ENCODE measurements at regions not wholly inside any gene's neighbourhood (a gene's known extent, or its start where the extent isn't known, plus 50 kb on each side); places are given as distances from the start of the nearest gene placed in this dataset.

- Histone ChIP-seq H3K4me1 (ENCODE audit: control insufficient read depth in 1 of 2, insufficient read depth in 2 of 2, low read length in 2 of 2) (no peaks in the 10 kb centered on the region), H3K27me3 (ENCODE audit: control insufficient read depth in 2 of 2, insufficient read depth in 2 of 2, low read length in 2 of 2) (no peaks in the 10 kb centered on the region), H4K20me1 (ENCODE audit: insufficient read depth, low read length) (no peaks in the 10 kb centered on the region), H3K9ac (ENCODE audit: insufficient read depth, low read length, poor library complexity, severe bottlenecking) (no peak overlapping the region), H3K9me3 (replicated peaks in 1 of 2; ENCODE audit: control insufficient read depth in 1 of 2, insufficient read depth in 1 of 2, low read length in 2 of 2) (peaks cover 0 to 3% of the 10 kb centered on the region in 2 donors), H3K79me2 (ENCODE audit: insufficient read depth, low read length) (no peaks in the 10 kb centered on the region), H2AFZ (ENCODE audit: insufficient read depth, low read depth, low read length, poor library complexity, severe bottlenecking) (no peak overlapping the region), H3K36me3 (replicated peaks in 1 of 2; ENCODE audit: control insufficient read depth in 1 of 2, insufficient read depth in 2 of 2, low read length in 2 of 2) (no peaks in the 10 kb centered on the region), H3K4me2 (replicated peaks; ENCODE audit: extremely low read depth, low read length, poor library complexity, severe bottlenecking) (no peak overlapping the region), H3K27ac (ENCODE audit: low read depth in 1 of 2, low read length in 2 of 2) (no peak overlapping the region), H3K4me3 (replicated peaks in 1 of 3; ENCODE audit: low read depth in 2 of 3, low read length in 3 of 3) (no peak overlapping the region)
- peaks cover 0 to 3% (median 0%) of the 10 kb centered on the region in 7 donors for H3K9me3 Mint-ChIP-seq
- H3K4me3 Mint-ChIP-seq: no peak overlapping the region
- H3K27me3 Mint-ChIP-seq (ENCODE audit: low read depth in 3 of 3): no peaks in the 10 kb centered on the region
- no CpG with 5 or more reads among the region's 1 CpG for WGBS (ENCODE audit: insufficient coverage)
- DNase-seq: no peak
- H3K36me3 Mint-ChIP-seq: no peaks in the 10 kb centered on the region
- no peaks in the 10 kb centered on the region for H3K4me1 Mint-ChIP-seq
- H3K27ac Mint-ChIP-seq: no peak overlapping the region
- intact Hi-C loops (cut with micrococcal nuclease): no loop called here
- no peak for TF ChIP-seq CTCF (IDR thresholded peaks at IDR 0.05)
These were observed 568.7 kb upstream of the BCHE start for GRCh38 chr3:166405896-166406295.

- no peak overlapping the region for H3K27ac ChIP-seq (ENCODE audit: low read depth in 1 of 2, low read length in 2 of 2)
- no peak for DNase-seq
- H4K20me1 ChIP-seq (ENCODE audit: insufficient read depth, low read length): no peaks in the 10 kb centered on the region
- H3K9me3 Mint-ChIP-seq: peaks cover 0 to 3% (median 0%) of the 10 kb centered on the region in 7 donors
- H3K4me3 Mint-ChIP-seq: no peak overlapping the region
- H3K27me3 ChIP-seq (ENCODE audit: control insufficient read depth in 2 of 2, insufficient read depth in 2 of 2, low read length in 2 of 2): no peaks in the 10 kb centered on the region
- H3K79me2 ChIP-seq (ENCODE audit: insufficient read depth, low read length): no peaks in the 10 kb centered on the region
- H3K36me3 ChIP-seq (replicated peaks in 1 of 2; ENCODE audit: control insufficient read depth in 1 of 2, insufficient read depth in 2 of 2, low read length in 2 of 2): no peaks in the 10 kb centered on the region
- H3K27me3 Mint-ChIP-seq (ENCODE audit: low read depth in 3 of 3): no peaks in the 10 kb centered on the region
- no peak overlapping the region for H3K4me3 ChIP-seq (replicated peaks in 1 of 3; ENCODE audit: low read depth in 2 of 3, low read length in 3 of 3)
- H2AFZ ChIP-seq (ENCODE audit: insufficient read depth, low read depth, low read length, poor library complexity, severe bottlenecking): no peak overlapping the region
- peaks cover 0 to 3% of the 10 kb centered on the region in 2 donors for H3K9me3 ChIP-seq (replicated peaks in 1 of 2; ENCODE audit: control insufficient read depth in 1 of 2, insufficient read depth in 1 of 2, low read length in 2 of 2)
- H3K27ac Mint-ChIP-seq: no peak overlapping the region
- no peak for TF ChIP-seq CTCF (IDR thresholded peaks at IDR 0.05)
- no peaks in the 10 kb centered on the region for H3K4me1 Mint-ChIP-seq
- no peak overlapping the region for H3K4me2 ChIP-seq (replicated peaks; ENCODE audit: extremely low read depth, low read length, poor library complexity, severe bottlenecking)
- intact Hi-C loops (cut with micrococcal nuclease): no loop called here
- no peak overlapping the region for H3K9ac ChIP-seq (ENCODE audit: insufficient read depth, low read length, poor library complexity, severe bottlenecking)
- H3K4me1 ChIP-seq (ENCODE audit: control insufficient read depth in 1 of 2, insufficient read depth in 2 of 2, low read length in 2 of 2): no peaks in the 10 kb centered on the region
- no peaks in the 10 kb centered on the region for H3K36me3 Mint-ChIP-seq
These were observed 568.2 kb upstream of the BCHE start for GRCh38 chr3:166405465-166405864.

All from CD14-positive monocyte (primary cell).